Activated naive CD4-positive, alpha-beta T cell treated with anti-CD3 and anti-CD28 coated beads, Interleukin-2, amount 50 U/mL, for 16 hours (primary cell): ENCODE measurements at regions not wholly inside any gene's neighbourhood (a gene's known extent, or its start where the extent isn't known, plus 50 kb on each side); places are given as distances from the start of the nearest gene placed in this dataset.
"Not testable (repeated sequence)": the region's sequence is repeated elsewhere in the genome, so short reads cannot be mapped to it uniquely, and the experiment has no call there.

Experiments used
- DNase-seq: peaks from one replicate; pipeline ENCODE4 v3.0.0-alpha.2; 2020

DNA sequence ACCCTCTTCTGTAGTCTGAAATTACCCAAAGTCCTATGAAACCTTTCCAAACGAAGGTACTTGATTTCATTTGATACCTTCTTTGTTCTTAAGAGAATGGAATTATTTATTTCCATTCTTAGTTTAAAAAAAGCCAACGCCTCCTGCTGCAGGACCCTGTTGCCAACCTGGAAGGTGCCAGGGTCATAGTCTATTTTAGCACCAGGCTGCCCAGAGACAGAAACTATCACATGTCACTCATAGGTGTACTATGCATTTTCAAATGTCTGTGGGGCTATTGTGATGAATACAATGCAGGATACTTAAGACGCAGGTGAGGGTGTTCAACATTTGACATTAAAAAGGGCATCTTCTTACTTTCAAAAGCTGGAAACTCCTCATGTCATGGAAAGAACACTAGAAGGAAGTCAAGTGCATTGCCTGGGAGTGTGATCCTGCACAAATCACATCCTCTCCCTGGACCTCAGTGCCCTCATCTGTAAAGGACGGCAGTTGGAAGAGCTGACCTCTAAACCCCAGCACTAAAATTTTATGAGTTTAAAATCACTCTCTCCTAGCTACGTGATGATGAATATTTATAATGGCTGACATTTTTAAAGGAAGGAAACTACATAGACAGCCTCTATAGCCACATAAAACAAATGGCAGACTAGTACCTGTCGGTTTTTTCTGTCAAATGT is 107.3 kb upstream of the SYT6 start:
- no peak for DNase-seq

DNA sequence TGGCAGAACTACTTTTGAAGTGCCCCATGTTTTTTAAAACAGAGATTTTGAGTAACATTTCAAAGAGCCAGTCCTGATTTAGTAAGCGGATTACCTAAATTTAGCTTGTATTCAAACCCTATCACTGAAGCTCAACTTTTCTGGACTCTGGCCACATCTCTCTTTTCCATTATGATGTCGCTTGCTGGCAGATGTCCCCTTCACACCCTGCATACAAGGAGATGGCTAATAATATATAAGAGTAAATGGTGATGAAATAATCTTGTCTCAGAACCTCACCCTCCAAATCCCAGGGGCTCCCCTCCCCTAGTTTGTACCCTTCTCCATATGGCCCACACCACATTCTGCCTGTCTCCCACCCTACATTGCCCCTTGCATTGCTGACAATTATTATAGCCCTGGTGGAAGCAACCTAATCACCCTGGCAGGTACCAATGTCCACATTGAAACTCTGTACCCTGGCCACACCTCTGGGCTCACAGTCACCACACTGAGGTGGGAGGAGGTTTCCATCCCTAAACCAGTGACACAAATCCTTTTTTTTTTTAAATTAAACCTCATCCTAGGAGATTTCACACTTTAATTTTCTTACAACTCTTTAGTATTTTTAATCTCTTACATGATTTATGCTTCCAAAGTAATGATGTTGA is 106.0 kb upstream of the SYT6 start:
- no peak for DNase-seq

DNA sequence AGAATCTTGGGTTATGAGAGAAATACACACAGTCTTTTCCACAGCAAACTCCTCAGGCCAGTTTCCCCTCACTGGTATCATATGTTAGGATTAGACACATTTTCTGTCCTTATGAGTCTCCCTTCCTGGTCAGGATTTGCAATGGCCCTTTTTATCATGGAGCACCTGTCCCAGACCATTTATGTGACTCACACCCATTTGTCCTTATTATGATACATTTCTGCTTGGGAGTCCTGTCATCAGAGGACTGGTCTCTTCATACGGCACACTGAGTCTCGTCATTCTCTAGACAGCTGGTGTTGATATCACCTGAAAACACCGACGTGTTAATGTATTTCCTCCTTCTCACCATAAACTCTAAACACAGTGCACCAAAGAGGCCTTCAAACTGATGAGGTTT is 105.0 kb upstream of the SYT6 start:
- DNase-seq, result no peak

DNA sequence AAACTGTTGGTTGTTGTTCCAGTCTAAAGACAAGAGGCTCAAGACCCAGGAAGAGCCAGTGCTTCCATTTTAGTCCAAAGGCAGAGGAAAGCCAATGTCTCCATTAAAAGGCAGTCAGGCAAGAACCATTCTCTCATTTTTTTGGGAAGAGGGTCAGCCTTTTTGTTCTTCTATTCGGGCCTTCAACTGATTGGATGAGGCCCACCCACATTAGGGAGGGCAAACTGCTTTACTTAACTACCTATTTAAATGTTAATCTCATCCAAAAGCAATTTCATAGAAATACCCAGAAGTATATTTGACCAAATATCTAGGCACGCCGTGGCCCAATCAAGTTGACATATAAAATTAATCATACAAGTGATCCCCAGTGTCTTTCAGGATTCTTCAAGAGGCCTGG is 104.4 kb upstream of the SYT6 start:
- no peak for DNase-seq

DNA sequence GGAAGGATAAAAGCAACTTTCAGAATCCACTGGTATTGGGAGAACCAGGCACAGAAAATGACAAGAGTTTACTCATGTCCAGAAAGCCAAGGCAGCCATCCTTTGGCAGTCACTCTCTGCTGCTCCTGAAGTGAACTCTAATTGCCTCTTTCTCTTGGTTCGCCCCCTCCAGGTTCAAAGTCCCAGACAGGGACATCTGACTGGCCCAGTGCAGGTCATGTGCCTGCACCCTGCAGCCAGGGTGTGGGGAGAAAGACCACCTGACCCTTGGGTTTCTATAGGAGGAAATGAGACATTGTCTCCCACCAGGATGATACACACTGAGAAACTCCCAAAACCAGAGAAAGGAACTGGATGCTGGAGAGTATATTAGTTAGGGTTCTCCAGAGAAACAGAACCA is 103.9 kb upstream of the SYT6 start:
- no peak for DNase-seq

DNA sequence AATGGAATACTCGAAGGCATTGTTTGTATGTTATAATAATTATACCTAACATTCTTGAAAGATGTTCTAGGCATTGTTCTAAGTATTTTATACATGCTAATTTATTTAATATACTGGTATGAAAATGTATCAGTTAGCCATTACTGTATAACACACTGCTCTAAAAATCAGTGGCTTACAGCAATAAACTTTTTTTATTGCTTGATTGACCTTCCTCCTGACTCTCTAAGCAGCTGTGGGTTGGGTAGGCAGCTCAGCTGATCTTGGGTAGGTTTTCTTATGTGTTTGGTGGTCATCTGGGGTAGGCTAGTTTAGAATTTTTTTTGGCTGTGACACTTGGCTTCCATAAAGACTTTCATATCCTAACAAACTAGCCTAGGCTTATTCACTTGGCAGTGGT is 100.2 kb upstream of the SYT6 start:
- no peak for DNase-seq

DNA sequence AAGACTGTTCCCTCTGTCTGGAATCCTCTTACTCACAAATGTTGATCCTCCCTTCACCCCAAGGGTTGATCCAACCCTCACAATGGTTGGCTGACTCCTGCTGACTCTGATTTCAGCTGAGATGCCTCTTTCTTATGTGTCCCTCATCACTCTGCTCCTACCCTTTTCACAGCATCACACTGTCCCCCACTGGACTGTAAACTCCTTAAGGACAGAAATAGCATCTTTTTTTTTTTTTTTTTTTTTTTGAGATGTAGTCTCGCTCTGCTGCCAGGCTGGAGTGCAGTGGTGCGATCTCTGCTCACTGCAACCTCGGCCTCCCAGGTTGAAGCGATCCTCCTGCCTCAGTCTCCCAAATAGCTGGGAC is 97.9 kb upstream of the SYT6 start:
- no peak for DNase-seq

DNA sequence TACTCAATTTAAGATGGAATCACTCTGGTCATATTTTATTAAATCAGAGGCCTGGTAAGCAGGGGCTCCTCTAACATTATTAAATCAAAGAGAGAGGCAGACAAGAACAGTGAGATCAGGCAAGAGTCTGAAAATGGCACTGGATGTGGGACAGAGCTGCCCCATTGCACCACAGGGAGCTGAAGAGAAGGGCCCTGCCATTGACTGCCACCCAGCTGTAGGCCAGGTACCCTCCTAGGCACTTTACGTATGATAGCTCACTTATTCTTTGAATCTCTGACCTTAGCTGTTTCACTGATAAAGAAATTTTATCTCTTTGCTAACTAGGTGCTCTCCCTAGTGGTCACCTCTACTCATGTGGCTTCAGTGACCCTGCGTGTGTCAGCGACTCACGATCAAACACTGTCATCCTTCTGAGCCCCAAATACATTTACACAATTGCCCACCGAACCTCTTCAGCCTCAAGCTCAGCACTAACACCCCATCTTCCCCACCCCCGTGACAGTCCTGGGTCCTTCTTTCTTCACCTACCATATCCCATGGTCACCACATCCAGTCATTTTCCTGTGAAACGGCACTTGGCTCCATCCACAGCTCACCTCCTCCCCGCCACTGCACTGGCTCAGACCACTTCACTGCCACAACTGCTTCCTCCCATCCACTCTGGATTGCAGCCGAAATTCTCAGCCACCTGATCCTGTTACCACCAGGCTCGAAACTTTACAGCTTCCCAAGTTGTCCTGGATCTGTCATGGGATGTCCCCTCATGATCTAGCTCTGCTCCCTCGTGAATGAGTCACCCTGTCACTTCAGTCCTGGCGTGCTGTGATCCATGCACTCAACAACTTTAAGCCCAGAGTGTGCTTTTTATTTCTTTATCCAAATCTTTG is 97.3 kb upstream of the SYT6 start:
- no peak for DNase-seq

DNA sequence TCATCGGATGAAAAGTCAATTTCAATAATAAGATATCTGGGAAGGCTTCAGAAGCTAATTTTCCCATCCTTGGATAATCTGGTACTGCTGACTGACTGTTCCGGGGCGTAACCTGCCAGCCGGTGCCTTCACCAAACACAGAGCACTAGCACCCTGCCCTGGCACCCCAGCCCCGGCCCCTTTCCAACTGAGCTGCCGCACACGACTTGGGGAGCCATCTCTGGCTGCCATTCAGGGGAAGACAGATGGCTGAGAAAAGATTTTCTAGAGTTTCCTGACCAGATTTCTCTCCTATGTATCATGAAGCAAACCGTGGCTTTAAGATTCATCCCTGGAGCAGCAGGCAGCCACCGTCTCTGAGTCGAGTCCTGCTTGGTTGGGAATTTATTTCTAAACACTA is 96.0 kb upstream of the SYT6 start:
- DNase-seq, result no peak

DNA sequence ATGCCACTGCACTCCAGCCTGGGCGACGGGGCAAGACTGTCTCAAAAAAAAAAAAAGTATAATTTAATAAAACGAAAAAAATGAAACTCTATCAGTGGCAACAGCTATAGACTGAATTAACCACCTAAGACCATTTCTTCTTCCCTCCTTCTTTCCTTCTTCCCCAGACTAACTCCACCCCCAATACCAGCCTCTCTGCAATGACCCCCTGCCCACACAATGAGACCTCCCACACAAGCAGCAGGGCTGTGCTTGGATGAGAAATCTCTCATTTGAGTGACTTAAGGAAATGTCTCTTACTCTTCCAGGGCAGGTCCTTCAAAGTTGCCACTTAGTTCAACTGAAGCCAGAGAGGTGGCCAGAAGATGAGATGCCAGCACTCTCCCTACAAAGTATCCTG is 94.5 kb upstream of the SYT6 start:
- no peak for DNase-seq

DNA sequence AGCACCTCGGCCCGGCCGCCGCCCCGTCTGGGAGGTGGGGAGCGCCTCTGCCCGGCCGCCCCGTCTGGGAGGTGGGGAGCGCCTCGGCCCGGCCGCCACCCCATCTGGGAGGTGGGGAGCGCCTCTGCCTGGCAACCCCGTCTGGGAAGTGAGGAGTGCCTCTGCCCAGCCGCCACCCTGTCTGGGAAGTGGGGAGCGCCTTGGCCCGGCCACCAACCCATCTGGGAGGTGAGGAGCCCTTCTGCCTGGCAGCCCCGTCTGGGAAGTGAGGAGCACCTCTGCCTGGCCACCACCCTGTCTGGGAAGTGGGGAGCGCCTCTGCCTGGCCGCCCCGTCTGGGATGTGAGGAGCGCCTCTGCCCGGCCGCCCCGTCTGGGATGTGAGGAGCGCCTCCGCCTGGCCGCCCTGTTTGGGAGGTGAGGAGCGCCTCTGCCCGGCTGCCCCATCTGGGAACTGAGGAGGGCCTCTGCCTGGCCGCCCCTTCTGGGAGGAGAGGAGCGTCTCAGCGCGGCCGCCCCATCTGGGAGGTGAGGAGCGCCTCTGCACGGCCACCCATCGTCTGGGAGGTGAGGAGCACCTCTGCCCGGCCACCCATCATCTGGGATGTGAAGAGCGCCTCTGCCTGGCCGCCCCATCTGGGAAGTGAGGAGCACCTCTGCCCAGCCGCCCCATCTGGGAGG is 89.0 kb upstream of the SYT6 start:
- not testable (repeated sequence) for DNase-seq

DNA sequence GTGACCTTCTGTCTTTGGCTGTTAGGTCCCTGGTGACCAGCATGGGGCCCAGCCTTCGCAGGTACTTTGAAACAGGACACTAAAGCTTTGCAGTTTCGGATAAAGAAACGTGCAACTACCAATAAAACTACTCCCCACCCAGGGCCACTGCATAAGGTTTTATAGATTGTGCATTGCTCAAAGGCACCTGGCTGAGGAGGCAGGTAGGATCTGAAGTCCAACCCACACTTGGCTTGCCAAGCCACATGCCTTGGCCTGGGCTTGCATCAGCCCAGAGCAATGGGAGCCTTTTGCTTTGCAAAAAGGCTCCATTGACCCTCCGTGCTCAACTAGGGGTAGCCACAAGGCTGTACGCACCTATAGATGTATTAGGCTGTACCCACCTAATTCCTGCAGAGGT is 84.4 kb upstream of the SYT6 start:
- no peak for DNase-seq

DNA sequence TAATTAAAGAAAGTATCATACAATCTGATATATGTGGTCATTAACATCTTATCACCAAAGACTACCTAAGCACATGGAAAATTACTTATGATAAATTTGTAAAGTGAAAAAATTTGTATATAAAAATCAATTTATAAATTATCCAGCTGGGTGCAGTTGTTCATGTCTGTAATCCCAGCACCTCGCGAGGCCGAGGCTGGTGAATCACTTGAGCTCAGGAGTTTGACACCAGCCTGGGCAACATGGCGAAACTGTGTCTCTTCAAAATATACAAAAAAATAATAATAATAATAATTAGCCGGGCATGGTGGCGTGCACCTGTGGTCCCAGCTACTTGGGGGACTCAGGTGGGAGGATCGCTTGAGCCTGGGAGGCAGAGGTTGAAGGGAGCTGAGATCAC is 82.8 kb upstream of the SYT6 start:
- no peak for DNase-seq

DNA sequence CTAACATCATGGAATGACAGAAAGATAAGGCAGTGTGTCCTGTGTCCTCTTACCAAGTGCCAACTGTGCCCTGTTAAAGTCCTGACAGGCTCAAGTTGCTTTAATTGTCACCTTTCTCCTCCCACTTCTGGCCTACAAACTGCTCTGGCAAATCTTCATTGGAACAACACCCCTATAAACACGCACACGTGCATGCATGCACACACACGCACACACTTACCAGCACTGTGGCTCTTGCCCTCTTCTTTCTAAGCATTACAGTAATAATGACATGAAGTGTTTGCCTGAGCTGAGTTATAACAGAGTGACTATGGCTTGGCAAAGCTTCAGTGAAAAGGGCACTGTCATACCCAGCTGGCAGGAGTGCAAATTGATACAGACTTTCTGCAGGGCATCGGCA is 82.3 kb upstream of the SYT6 start:
- DNase-seq, result no peak

DNA sequence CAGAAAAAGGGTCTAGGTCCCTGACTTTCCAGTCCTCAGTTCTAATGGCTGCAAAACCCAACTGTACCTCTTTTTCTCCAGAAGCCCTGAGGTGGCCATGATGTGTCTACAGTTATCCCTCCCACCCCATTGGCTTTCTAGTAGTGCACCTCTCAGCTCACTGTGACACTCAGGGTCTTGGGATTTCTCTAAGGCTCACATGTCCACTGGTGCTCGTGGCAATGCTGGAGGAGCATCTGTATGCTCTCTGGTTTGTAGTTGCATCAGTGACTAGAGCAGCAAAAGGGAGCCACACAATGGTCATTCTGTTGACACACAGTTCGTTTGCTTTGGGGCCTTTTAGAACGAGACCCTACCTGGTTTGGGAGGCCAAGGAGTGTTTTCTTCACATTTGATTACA is 81.6 kb upstream of the SYT6 start:
- no peak for DNase-seq

DNA sequence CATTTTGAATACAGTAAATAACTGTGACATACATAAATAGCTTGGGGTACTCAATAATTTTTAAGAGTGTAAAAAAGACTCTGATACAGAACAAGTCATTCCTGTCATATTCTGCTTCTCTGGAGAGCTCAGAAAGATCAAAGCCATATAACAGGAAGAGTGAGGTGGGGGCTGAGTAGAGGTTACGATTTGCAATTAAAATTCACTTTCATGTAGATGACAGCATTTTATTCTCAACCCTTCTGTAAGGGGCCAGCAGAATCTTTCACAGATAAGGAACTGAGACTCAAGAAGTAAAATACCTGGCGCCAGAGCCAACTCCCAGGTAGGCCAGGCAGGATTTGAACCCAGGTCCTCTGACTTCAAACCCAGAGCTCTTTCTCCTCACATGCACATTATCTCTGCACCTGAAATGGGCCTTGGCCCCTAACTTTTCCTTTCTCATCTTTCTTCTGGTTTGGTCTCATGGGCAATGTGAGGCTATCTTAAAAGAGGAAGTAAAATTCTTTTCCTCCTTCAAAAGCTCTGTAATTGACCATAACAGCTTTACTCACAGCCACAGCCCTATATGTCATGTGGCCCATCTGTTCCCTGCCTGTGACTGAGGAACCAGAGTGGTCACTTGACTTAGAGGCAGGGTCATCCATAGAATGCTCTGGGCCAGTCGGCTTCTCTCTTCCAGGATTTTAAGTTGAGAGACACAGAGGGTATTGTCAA is 80.9 kb upstream of the SYT6 start:
- DNase-seq, result no peak

DNA sequence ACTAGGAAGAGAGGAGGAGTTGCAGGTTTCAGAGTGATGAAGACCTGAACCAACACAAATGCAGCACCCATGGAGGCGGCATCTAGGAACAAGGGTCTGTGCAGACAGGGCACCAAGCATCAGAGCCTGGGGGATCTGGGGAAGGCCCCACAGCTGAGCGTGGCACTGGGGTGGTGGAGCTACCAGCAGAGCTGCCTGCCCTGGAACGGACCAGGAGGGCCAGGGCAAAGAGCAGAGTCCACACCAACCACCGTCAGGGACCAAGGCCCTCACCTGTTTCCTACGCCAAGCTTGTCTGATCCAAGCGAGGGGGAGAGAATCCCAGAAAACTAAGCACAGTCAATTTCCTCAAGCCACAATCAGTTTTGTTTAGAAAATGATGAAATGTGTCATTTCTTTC is 79.0 kb upstream of the SYT6 start:
- no peak for DNase-seq

DNA sequence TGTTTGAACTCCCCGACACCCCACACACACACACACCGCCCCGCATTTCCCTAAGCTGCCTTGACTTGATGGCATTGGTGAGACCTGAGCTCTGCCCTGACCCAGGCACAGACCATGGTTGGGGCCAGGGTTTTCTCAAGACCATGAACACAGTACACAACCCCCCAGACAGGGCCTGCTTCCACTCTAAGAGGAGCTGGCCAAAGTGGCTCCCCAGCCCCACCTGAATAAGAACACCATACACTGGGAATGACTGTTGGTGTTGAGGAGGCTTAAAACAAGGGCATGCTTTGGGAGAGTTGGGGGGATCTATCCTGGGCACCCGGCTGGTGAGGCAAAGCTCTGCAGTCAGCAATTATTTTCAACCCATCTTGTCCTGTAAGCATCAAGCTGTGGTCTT is 77.6 kb upstream of the SYT6 start:
- no peak for DNase-seq

DNA sequence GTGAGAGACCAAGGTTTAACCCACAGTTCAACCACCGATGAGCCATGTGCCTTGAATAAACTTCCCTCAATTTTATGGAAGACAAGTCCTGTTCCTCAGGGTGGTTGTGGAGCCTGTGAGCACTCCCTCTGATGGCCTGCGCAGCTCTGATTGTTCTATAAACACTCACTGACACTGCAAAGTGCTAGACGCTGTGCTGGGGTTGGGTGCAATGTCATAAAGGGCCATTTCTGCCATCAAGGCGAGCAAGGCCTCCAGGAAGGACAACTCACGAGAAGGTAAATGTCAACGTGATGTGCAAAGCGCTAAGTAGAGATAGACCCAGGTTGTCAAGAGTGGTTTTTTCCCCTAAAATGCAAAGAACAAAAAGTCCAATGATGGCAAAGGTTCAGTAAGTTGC is 75.7 kb upstream of the SYT6 start:
- DNase-seq, result no peak

DNA sequence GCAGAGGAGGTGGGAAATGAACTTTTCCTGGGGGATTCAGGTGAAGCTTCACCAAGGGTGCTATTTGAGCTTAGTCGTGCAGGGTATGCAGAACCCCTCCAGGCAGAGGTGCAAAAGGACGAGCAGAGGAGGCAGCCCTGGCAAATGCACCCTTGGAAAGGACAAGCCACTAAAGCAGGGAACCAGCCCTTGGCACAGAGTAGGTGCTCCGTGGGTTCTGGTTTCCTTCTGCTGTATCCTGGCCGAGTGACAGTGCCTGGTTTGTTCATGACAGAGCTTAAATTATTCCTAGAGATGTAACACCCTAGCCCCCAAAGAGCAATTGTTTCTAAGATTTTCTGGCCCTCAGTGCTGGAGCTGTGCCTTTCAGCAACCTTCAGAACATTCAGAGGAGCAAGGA is 73.4 kb upstream of the SYT6 start:
- no peak for DNase-seq

DNA sequence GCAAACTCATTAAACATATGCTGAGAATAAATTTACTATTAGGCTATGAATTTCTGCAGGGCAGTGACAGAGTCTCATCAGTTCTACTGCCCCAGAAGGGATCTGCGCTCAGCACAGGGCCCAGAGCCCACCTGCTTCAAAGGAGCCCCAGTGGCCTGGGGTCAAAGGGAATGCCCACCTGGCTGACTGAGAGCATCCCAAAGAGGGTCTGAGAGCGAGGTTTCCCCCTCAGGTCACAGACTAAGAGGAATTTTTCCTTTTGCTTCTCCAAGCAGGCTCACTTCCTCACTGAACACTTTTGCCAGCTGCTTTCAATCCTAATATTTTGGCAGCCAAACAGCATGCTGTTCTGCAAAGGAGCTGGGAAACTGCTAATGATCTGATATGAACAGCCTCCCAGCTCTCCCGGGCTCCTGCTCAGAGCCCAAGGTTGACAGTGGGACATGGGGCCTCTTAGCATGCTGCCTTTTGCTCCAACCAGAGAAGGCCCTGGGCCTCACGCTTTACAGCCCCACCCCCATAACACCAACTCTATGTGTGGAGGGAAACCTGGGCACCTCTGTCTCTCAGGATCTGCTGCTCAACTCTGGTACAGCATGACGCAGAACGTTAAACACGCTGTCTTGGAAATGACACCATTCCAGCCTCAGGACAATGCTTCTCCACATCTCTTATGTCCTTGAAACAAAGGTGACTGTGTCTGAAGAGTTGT is 70.7 kb upstream of the SYT6 start:
- DNase-seq, result no peak

DNA sequence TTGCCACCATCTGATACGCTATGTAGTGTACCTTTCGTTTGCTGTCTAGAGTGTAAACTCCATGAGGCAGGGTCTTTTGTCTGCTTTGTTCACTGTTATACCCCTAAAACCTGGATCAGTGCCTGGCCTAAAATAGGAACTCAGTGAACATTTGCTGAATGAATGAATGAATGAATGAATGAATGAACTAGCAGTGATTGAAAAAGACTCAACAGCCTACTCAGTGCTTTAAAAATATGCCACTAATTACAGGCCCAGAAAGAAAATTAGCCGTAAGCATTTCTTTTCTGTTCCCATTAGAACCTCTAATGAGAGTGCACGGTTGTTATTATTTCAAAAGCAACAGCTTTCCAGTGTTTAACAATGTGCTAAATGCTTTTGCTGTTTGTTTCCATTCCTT is 69.3 kb upstream of the SYT6 start:
- no peak for DNase-seq
